GM21528 (cell line): ENCODE measurements at regions not wholly inside any gene's neighbourhood (a gene's known extent, or its start where the extent isn't known, plus 50 kb on each side); places are given as distances from the start of the nearest gene placed in this dataset.
"Not testable (repeated sequence)": the region's sequence is repeated elsewhere in the genome, so short reads cannot be mapped to it uniquely, and the experiment has no call there.

Experiments
- ATAC-seq: cut with Tn5 transposase; IDR thresholded peaks from one replicate; pipeline ENCODE4 v1.9.1; 2021; ENCODE audit warnings: mild to moderate bottlenecking, moderate library complexity; ENCODE audit not compliant: unreplicated experiment, low FRiP score

GRCh38 chr20:26135325-26136110 is 438.9 kb upstream of the ZNF337 start:
- no peak for ATAC-seq

GRCh38 chr20:26134606-26135005 is 438.0 kb upstream of the ZNF337 start:
- no peak for ATAC-seq

- ATAC-seq: not testable (repeated sequence)
Observed at GRCh38 chr20:26133794-26134193, 437.1 kb upstream of the ZNF337 start.

- not testable (repeated sequence) for ATAC-seq
Observed at GRCh38 chr20:26120920-26121319, 424.3 kb upstream of the ZNF337 start.

- not testable (repeated sequence) for ATAC-seq
Observed at GRCh38 chr20:26094498-26094897, 397.8 kb upstream of the ZNF337 start.

GRCh38 chr20:26091921-26092320 is 395.3 kb upstream of the ZNF337 start:
- not testable (repeated sequence) for ATAC-seq

- not testable (repeated sequence) for ATAC-seq
Observed at GRCh38 chr20:26086195-26086594, 389.5 kb upstream of the ZNF337 start.

- ATAC-seq: not testable (repeated sequence)
Observed at GRCh38 chr20:26073972-26074371, 377.3 kb upstream of the ZNF337 start.

GRCh38 chr20:26059324-26059723 is 362.7 kb upstream of the ZNF337 start:
- not testable (repeated sequence) for ATAC-seq

- ATAC-seq: not testable (repeated sequence)
Observed at GRCh38 chr20:26058446-26058845, 361.8 kb upstream of the ZNF337 start.

- ATAC-seq: not testable (repeated sequence)
Observed at GRCh38 chr20:26057135-26057752, 360.6 kb upstream of the ZNF337 start.

- not testable (repeated sequence) for ATAC-seq
Observed at GRCh38 chr20:26025792-26026191, 329.1 kb upstream of the ZNF337 start.

GRCh38 chr20:26010942-26011276 is 314.3 kb upstream of the ZNF337 start:
- not testable (repeated sequence) for ATAC-seq

- not testable (repeated sequence) for ATAC-seq
Observed at GRCh38 chr20:26010224-26010941, 313.7 kb upstream of the ZNF337 start.

- not testable (repeated sequence) for ATAC-seq
Observed at GRCh38 chr20:26009402-26010223, 313.0 kb upstream of the ZNF337 start.

GRCh38 chr20:26008026-26008425 is 311.4 kb upstream of the ZNF337 start:
- ATAC-seq: not testable (repeated sequence)

- not testable (repeated sequence) for ATAC-seq
Observed at GRCh38 chr20:26006164-26006563, 309.5 kb upstream of the ZNF337 start.

- ATAC-seq: not testable (repeated sequence)
Observed at GRCh38 chr20:26003959-26004358, 307.3 kb upstream of the ZNF337 start.

- not testable (repeated sequence) for ATAC-seq
Observed at GRCh38 chr20:25997367-25998038, 300.9 kb upstream of the ZNF337 start.

- no peak for ATAC-seq
Observed at GRCh38 chr20:25992146-25992545, 295.5 kb upstream of the ZNF337 start.
